Kidney (tissue), 13 donors: ENCODE measurements at regions not wholly inside any gene's neighbourhood (a gene's known extent, or its start where the extent isn't known, plus 50 kb on each side); places are given as distances from the start of the nearest gene placed in this dataset.
"Not testable (repeated sequence)": the region's sequence is repeated elsewhere in the genome, so short reads cannot be mapped to it uniquely, and the experiment has no call there.

Experiments
- DNase-seq, 5 donors: peaks; one replicate each; pipeline ENCODE4 v3.0.0-alpha.2; 2013 to 2020
- FAIRE-seq: peaks from 2 replicates; lab custom pipeline; 2012; peaks lifted over from hg19 to GRCh38; lab: Jason Lieb, UNC
- H3K27ac ChIP-seq, 2 donors: one replicate each; pipeline ENCODE4 v1.7.0; 2013; ENCODE audit warnings: low read depth in 2 of 2, low read length in 2 of 2, inconsistent platforms in 1 of 2
- H3K27me3 ChIP-seq: one replicate; pipeline ENCODE4 v1.7.1; 2013; ENCODE audit warnings: low read length, inconsistent platforms; ENCODE audit not compliant: control insufficient read depth, insufficient read depth
- H3K36me3 ChIP-seq, 3 donors: one replicate each; pipeline versions ENCODE4 v1.7.0 to v1.7.1; 2013; ENCODE audit warnings: low read length in 3 of 3, control low read depth in 1 of 3, inconsistent platforms in 1 of 3; ENCODE audit not compliant: insufficient read depth in 3 of 3, control insufficient read depth in 2 of 3
- H3K4me1 ChIP-seq, 3 donors: one replicate each; pipeline versions ENCODE4 v1.7.0 to v1.7.1; 2013; ENCODE audit warnings: low read length in 3 of 3, inconsistent platforms in 1 of 3, low read depth in 1 of 3; ENCODE audit not compliant: control insufficient read depth in 2 of 3, insufficient read depth in 2 of 3
- H3K4me3 ChIP-seq, 3 donors: one replicate each; pipeline versions ENCODE4 v1.7.0 to v1.8.1; 2013; ENCODE audit warnings: low read length in 3 of 3, control low read depth in 1 of 3, inconsistent platforms in 1 of 3
- H3K9ac ChIP-seq, 3 donors: one replicate each; pipeline versions ENCODE4 v1.7.0 to v1.7.1; 2013; ENCODE audit warnings: low read length in 3 of 3, control low read depth in 1 of 3, inconsistent platforms in 1 of 3
- H3K9me3 ChIP-seq, 3 donors: one replicate each; pipeline versions ENCODE4 v1.7.0 to v1.7.1; 2013; ENCODE audit warnings: low read length in 3 of 3, control low read depth in 1 of 3, inconsistent platforms in 1 of 3; ENCODE audit not compliant: control insufficient read depth in 2 of 3, insufficient read depth in 1 of 3
- CTCF ChIP-seq: IDR thresholded peaks from 3 replicates; pipeline ENCODE4 v1.5.1; 2012; ENCODE audit warnings: mild to moderate bottlenecking, moderate library complexity, borderline replicate concordance; ENCODE audit not compliant: insufficient read depth; ENCODE audit errors: extremely low read depth
- intact Hi-C: fragments of 100-400 bp; cut with DNase I; formaldehyde crosslinking; loops from one replicate; pipeline ENCODE4 v1.11.1; 2022
- donor health status: control.
- donor health status: control.
- donor health status: control.
- donor health status: control.
- donor health status: control.
- donor health status: DM: yes; HTN: yes; CAD: no.
- donor health status: Normal renal cell carcinoma (clear cell type).

- FAIRE-seq (no peak), DNase-seq (peak in 1 of 5 donors; percentile 62)
- TF ChIP-seq CTCF = no peak
- H3K9me3 ChIP-seq = peaks cover 0 to 4% (median 0%) of the 10 kb centered on the region in 3 donors
- no peak overlapping the region for H3K27ac ChIP-seq
- H3K27me3 ChIP-seq = no peaks in the 10 kb centered on the region
- H3K9ac ChIP-seq = no peak overlapping the region
- no peaks in the 10 kb centered on the region for H3K36me3 ChIP-seq
- intact Hi-C loops = loop anchor here (10.0 kb wide), 1 partner anchor 123 kb away; no protein-coding TSS in a partner anchor
- no peaks in the 10 kb centered on the region for H3K4me1 ChIP-seq
- no peak overlapping the region for H3K4me3 ChIP-seq
Measured at GRCh38 chr14:105581551-105582341, 55.4 kb downstream of the TMEM121 start.

GRCh38 chr14:105582639-105583038, 56.3 kb downstream of the TMEM121 start:
- Histone ChIP-seq H3K4me1 (no peaks in the 10 kb centered on the region), H3K27me3 (no peaks in the 10 kb centered on the region), H3K36me3 (no peaks in the 10 kb centered on the region), H3K4me3 (no peak overlapping the region), H3K9me3 (peaks cover 0 to 4% (median 0%) of the 10 kb centered on the region in 3 donors), H3K27ac (no peak overlapping the region), H3K9ac (no peak overlapping the region)
- DNase-seq (peak in 3 of 5 donors; percentile 13 to 75 (median 58)), FAIRE-seq (no peak)
- intact Hi-C loops = loop anchor here (10.0 kb wide), 1 partner anchor 122 kb away; no protein-coding TSS in a partner anchor
- TF ChIP-seq CTCF = no peak

- H3K27ac ChIP-seq, H3K4me3 ChIP-seq, FAIRE-seq, H3K27me3 ChIP-seq, H3K9ac ChIP-seq, H3K4me1 ChIP-seq, H3K36me3 ChIP-seq, H3K9me3 ChIP-seq: not testable (repeated sequence)
- intact Hi-C loops = loop anchor here (10.0 kb wide), 1 partner anchor 121 kb away; no protein-coding TSS in a partner anchor
- peak in 1 of 5 donors; percentile 41 for DNase-seq
Measured at GRCh38 chr14:105583914-105584313, 57.5 kb downstream of the TMEM121 start.

- FAIRE-seq, H3K36me3 ChIP-seq, H3K4me3 ChIP-seq, H3K4me1 ChIP-seq, H3K27me3 ChIP-seq, DNase-seq, H3K27ac ChIP-seq, H3K9ac ChIP-seq, H3K9me3 ChIP-seq: not testable (repeated sequence)
- intact Hi-C loops = loop anchor here (10.0 kb wide), 1 partner anchor 120 kb away; no protein-coding TSS in a partner anchor
Measured at GRCh38 chr14:105585290-105585689, 58.9 kb downstream of the TMEM121 start.

GRCh38 chr14:105585722-105586121, 59.3 kb downstream of the TMEM121 start:
- not testable (repeated sequence) for H3K9ac ChIP-seq, H3K27me3 ChIP-seq, H3K9me3 ChIP-seq, H3K27ac ChIP-seq, H3K36me3 ChIP-seq, H3K4me1 ChIP-seq, FAIRE-seq, H3K4me3 ChIP-seq
- peak in 1 of 5 donors; percentile 36 for DNase-seq
- intact Hi-C loops = loop anchor here (10.0 kb wide), 1 partner anchor 119 kb away; no protein-coding TSS in a partner anchor

GRCh38 chr14:105586144-105586872, 59.9 kb downstream of the TMEM121 start:
- not testable (repeated sequence) for H3K36me3 ChIP-seq, H3K27ac ChIP-seq, H3K9me3 ChIP-seq, H3K9ac ChIP-seq, FAIRE-seq, H3K4me1 ChIP-seq, H3K4me3 ChIP-seq, H3K27me3 ChIP-seq
- intact Hi-C loops = loop anchor here (10.0 kb wide), 1 partner anchor 118 kb away; no protein-coding TSS in a partner anchor
- DNase-seq = peak in 2 of 5 donors; percentile 2 to 32
